HL-60/S4 treated with retinoic acid at 250 ng/mL for 4 days and 3 days (cell line): ENCODE measurements at regions not wholly inside any gene's neighbourhood (a gene's known extent, or its start where the extent isn't known, plus 50 kb on each side); places are given as distances from the start of the nearest gene placed in this dataset.

Experiments used
- in situ Hi-C: fragments of 300-500 bp; cut with MboI; formaldehyde crosslinking; loops from 2 replicates; pipeline ENCODE4 v1.7.0; 2022; ENCODE audit warnings: low sequenced_read_pairs

DNA sequence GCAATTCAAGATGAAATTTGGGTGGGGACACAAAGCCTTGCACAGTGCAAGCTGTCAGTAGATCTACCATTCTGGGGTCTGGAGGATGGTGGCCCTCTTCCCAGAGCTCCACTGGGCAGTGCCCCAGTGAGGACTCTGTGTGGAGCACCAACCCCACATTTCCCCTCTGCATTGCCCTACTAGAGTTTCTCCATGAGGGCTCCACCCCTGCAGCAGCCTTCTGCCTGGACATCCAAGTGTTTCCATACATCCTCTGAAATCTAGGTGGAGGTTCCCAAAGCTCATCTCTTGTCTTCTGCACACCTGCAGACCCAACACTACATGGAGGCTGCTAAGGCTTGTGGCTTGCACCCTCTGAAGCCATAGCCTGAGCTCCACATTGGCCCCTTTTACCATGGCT, 402.3 kb downstream of the RAB28 start:
- in situ Hi-C loops = no loop called here

DNA sequence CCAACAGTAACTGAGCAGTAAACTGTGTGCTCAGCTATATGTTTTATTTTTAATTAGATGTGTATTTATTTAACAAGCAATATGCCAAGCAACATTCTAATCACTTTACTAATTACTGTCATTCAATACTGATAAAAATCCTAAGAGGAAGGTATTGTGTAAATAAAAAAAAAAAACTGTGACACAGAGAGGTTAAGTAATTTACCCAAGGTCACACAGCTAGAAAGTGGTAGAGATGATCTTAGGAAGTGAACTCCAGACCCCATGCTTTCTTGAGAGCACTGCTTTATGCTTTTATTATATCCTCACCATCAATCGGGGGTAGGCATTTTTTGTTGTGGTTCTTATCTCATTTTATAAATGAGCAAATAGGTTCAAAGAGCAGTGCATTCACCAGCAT, 417.1 kb downstream of the RAB28 start:
- in situ Hi-C loops = no loop called here

DNA sequence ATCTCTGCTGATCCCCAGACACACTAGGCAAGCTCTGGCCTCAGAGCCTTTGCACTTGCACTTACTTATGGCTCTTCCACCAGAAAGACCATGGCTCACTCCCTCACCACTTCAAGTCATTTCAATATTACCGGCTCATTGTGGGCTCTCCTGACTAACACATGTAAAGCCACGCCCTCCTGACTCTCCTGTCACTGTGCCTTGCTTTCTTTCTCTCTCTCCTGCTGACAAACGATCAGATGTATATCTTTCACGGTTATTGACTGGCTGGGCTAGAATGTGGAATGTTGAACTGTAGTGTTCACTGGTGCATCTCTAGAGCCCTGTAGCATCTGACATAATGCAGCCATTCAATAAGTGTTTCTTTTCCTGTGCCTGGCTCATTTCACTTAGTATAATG, 425.1 kb downstream of the RAB28 start:
- in situ Hi-C loops = no loop called here

DNA sequence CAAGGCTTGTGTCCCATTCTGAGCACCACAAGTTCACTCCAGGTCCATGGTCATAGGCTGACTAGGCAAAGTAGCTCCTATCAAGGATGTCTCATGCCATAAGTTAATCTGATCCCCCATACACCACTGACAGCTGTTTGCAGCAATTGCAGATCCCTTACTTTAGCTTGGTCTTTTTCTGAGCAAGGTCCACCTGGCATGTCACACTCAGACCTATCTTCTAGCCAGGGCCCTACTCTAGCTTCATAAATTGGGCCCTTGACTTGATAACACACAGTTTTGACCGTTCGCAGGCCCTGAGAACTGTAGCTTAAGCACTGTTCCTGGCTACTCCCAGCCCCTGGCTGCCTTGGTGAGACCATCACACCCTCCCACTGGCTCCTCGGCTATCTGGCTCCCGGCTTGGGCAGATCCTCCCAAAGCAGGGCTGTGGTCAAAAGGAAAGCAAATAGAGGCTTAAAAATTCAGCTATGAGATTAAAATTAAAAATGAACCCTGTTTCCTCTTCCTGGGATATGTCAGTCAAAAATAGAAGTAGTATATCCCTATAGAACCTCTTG, 427.4 kb downstream of the RAB28 start:
- in situ Hi-C loops = no loop called here

DNA sequence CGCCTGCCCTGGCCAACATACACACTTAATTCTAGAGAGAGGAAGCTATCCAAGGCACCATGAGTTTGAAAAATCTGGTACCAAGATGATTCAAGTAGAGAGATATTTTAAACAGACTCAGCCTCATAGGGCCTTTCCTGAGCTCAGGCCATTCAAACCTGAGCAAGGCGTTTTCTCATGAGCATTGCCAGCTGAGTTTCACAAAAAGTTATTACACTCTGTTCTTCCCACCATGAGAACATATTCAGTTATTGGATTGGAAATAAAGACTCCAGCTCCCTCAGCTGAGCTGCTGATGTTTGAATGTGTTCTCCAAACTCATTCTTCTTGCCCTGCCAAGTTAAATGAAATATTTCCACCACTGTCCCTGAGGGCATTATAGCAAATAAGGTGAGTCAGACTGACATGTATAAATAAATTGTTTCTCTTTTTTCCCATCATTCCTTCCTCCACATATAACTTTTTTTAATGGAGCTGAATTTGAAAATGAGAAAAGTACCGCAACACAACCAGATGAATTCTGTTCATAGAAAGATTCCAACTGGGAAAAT, 429.6 kb downstream of the RAB28 start:
- in situ Hi-C loops = no loop called here

DNA sequence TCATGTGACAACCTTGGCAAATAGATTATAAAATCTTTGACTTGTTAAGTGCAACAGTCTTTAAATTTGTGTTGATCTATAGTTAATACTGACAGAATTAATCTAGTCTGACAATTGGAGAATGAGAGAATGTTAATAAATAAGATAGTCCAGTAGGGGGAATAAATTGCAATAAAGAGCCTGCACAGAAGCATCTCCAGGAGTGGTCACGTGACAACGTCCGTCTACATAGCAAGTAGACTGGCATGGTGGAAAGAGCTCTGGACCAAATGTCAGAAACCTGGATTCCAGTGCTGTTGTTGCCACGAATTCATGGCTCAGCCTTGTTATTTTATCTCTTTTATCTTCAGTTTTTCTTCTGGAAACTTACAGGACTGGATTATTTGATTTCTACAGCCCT, 436.5 kb downstream of the RAB28 start:
- in situ Hi-C loops = no loop called here

DNA sequence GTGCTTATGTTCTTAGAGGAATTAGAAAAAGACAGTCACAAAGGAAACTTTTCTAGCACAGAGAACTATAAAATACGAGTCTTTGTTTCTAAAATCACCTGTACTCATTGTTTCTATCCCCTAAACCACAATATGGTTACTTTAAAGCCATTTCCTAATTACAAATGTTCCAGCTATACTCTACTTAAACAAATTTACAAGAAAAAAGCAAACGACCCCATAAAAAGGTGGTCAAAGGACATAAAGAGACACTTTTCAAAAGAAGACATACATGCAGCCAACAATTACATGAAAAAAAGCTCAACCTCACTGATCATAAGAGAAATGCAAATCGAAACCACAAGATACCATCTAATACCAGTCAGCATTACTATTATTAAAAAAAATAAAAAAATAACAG, 447.3 kb downstream of the RAB28 start:
- in situ Hi-C loops = no loop called here

DNA sequence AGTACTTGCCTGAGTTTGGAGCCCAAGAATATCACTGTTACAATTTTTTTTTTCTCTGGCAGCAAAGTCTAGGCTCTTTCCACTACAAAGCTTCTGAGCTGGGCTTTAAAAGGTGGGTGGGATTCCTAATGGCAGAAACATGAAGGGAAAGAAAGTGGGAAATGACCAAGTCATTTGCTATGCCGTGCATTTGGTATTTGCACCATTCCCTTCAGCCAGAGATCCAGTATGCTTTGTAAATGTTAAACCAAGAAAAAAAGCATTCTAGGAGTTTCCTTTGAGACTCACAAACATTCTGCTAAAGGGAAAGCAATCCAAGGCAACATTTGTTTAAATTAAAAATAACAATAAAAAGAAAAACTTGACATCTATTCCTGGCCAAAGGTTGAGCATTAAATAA, 451.2 kb downstream of the RAB28 start:
- in situ Hi-C loops = no loop called here

DNA sequence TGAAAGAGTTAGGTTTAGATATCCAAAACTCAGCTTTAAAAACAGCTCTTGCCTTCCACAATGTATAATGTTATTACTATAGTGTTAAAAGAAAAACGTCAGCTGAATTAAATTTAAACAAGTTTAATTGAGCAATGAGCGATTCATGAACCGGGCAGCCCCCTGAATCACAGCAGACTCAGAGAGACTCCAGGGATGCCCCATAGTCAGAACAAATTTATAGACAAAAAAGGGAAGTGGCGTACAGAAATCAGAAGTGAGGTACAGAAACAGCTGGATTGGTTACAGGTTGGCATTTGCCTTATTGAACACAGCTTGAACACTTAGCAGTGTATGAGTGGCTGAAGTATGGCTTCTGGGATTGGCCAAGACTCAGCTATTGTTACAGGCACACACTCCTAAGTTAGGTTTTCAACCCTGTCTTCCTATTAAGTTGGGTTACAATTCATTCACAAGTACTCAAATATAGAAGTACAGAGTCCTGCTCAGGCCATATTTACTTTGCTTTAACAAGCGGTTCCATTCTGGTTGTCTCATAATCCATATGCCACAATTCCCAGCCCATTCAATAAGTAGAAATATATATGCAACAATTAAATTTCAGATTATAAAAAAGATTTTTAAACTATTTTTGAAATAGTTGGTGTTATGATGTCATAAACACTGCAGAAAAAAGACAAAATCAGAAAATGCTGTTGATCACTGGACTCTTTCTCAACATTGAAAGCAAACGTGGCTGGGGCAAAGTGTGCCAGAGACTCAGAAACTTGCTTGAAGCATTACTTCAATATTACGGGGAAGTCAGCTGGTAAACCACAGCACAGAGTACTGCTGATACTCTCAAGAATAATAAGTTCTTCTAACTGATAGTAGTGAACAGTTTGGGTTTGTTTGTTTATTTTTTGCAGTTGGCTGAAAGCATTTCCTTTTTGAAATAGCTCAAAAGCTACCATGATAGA, 459.7 kb downstream of the RAB28 start:
- in situ Hi-C loops = no loop called here

DNA sequence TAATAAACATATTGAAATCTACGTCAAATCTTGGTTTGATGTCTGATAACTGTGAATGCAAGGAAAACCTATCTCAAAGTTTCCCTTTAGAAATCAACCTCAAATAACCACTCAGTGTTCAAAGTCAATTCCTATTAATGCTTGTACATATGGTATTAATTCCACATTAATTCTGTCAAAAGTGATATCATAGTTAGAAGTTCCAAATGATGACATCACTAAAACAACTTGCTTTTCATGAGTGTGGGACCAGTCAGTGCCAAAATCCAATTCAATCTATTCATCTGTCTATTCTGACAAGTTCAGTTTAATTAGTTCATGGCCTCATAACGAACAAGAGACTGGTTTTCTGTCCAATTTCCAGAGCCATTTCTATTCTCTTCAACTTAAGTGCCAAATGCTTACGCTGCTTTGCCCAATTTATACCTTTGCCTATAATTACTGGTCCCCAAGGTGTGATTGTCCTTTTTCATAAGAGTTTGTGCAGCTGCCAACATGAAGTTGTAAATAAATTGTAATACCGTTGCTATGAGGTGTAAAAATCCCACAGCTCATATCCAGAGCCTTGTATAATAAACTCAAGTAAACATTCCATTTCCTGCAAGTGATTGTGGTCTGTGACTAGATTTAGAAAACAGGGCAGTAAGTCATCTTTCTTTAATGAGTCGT, 476.2 kb downstream of the RAB28 start:
- in situ Hi-C loops = no loop called here

DNA sequence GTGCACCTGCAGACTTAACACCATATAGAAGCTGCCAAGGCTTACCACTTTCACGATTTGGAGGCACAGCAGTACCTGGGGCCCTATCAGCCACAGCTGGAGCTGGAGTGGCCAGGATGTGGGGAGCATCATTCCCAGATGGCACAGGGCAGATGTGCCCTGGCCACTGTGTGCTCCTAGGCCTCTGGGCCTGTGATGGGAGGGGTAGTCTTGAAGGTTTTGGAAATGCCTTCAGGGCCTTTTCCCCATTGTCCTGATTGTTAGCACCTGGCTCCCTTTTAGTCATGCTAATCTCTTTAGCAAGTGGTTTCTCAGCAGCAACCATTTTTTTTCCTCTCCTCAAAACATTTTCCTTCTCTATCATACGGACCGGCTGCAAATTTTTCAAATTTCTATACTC, 490.2 kb downstream of the RAB28 start:
- in situ Hi-C loops = no loop called here

DNA sequence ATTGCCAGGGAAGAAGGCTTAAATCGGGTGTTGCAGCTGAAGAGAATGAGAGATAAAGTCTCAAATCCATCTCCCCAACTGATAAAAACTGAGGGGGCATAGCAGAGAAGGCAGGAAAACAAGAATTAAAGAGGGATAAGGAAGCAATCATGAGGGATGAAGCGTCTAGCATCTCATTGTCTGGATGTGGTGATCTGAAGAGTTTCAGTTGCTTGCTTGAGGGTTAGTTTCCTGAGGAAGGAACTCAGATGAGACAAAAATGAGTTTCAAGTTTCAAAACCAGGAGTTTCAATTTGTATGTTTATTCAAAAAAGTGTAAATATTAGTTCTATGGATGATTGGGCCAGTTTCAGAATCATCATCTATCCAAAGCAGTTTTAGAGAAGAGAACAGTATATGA, 496.9 kb downstream of the RAB28 start:
- in situ Hi-C loops = no loop called here

DNA sequence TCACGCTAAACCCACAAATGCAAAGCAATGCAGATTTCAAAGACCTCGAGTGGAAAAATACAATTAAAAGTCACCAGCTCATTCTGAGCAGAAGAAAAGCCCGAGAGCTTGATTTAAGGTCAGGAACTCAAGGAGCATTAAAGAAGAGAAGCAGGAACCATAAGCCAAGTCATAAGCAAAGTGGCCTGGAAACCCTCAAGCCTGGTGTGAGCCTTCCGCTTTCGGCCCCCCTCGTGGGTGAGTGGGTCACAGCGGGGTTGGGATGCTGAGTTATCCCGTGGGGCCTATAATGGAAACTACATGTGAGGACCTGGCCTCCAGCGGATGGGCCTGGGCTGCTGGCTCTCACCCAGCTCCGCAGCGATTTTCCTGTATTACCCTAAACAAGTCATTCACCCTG, 504.3 kb downstream of the RAB28 start:
- in situ Hi-C loops = no loop called here

DNA sequence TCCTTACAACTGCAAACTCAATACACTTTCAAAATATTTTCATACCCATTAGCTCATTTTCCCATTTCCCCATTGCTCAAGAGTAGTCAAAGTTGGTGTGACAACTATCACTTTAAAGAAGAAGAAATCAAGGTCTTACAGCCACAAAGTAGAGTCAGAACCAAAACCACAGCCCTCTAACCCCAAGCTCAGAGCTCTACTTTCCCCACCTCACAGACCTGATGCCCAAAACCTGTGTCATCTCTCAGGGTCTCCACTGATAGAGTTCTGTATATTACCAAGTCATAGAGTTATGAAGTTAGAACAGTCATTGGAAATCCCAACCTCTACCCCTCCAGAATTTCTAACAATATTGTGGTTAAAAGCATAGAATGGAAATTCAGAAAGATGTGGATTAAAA, 505.8 kb downstream of the RAB28 start:
- in situ Hi-C loops = no loop called here

DNA sequence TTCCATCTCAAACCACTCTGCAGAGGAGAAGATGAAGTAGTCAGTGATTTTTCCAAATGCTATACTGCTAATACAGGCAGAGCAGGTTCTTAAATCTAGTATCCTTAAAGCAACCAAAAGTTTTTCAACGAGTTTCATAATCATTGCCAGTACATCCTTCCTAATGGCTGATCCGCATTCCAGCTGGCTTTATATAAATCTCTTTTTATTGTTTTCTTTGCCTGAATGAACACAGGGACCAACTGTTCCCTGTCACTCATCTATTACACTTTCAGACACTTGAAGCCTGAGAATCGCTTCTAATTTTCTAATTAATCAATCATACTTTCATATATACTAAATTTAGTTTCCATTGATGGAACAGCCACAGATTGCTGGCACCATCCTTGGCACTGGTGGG, 508.6 kb downstream of the RAB28 start:
- in situ Hi-C loops = no loop called here

DNA sequence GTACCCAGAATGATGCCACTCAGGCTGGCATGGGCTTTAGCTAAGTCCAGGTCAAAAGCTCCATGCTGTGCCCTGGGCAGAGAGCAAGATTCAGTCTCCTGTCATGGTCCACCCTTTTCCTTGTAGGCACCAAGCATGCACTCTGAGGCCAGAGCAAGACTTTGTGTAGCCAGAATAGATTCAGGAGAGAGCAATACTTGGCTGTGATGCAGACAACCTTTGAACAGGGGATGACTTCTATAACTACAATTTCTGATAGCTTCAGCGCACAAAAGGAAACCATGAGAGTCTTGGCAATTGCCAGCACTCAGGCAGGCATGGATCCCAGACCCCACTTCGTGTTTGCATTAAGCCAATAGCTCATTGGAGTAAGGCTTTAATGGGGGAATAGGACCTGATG, 510.6 kb downstream of the RAB28 start:
- in situ Hi-C loops = no loop called here

DNA sequence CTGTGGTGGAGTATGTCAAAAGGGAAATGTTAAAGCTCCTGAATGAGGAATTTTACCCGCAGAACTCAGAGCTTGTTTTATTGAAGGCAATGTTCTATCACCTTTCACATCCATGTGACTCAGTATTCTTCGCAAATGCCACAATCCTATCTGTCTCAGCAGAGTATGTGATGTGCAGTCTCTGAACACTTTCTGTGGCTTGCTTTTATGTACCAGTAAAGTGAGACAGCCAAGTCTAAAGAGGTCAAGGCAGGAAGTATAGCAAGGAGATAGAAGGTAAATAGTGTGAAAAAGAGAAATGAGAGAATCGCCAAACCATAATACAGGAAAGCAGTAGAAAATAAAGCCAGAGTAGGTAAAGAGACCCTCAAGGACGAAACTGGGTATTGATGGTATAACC, 515.8 kb downstream of the RAB28 start:
- in situ Hi-C loops = no loop called here

DNA sequence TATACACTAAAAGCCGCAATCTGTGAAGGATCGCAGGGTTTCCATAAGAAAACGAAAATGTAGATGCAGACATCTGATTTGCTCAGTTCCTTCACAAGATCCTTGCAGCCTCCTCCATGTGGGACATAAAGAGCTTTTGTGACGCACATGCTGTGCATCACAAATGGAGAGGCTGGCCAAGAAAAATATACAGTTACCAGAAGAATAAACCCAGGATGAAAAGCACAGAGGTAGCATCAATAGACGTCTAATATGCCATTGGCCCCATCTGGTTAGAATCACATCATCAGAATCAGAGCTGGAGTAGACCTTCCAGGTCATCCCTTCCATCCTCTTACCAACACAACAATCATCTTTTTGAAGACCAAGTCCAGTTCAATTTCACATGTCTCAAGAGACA, 517.4 kb downstream of the RAB28 start:
- in situ Hi-C loops = no loop called here

DNA sequence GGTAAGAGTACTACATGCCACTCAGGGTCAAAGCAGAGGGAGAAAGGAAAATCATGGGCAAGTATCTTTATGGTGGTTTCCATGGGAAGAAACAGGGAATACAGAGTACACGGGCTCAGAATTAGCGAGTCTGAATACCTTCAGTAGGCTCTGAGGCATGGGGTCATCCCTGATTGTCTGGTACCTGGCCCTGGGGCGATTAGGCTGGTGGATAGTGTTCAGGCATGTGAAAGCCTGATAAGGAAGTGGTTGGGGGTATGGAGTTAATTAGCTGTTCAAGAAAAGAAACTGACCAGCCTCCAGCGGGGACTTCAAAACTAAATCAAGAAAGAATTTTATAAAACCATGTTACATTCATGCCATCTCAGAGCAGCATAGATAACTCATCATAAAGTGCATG, 518.8 kb downstream of the RAB28 start:
- in situ Hi-C loops = no loop called here

DNA sequence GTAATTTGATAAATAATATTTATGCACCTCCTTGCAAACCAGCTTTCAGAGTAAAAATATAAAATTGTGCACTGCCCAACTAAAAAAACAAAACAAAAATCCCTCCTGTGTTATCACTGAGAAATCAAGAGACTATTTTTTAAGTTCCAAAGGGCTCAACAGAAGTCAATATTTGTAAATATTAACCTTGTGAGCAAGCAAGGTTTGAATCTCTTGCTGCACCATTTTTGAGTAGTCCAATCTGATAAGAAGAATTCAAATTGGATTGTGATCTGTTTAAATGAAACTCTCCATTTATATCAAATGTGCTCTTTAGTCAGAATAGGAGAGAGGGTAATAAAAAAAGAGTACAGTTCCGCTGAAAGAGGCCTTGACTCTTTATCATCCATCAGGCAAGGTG, 520.2 kb downstream of the RAB28 start:
- in situ Hi-C loops = no loop called here

DNA sequence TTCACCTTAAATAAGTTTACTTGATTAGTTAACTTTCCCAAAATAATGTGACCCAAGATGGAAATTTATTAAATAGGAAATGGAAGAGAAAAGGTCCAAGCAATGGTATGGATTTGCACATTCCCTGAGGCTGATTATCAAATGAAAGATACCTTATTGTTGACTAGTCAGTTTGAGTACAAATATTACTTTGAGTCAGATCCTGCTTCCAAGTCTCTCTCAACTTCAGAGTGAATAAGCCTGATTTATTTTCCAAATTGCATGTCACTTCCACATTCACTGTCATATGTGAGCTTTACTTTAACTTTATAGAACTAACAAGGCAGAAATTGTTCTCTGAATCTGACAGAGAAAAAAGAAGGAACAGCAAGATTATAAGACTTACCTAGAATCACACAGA, 520.8 kb downstream of the RAB28 start:
- in situ Hi-C loops = no loop called here

DNA sequence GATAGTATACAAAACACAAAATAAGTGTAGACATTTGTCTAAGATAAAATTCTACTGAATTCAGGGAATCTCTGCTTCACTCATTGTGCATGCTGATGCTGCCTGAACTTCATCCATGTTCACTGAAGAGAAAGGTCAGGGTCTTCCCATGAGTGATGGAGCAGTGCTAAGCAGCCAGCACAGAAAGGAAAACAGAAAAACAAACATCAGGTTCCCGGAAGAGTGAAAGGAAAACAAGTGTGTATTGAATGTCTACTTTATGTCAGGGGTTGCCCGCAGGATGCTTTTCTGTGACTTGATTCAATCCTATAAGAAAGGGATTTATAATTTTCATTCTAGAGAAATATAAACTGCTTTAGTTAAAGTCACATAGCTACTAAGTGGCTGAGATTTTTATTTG, 522.4 kb downstream of the RAB28 start:
- in situ Hi-C loops = no loop called here
